ENCODE measurements at regions not wholly inside any gene's neighbourhood (a gene's known extent, or its start where the extent isn't known, plus 50 kb on each side); places are given as distances from the start of the nearest gene placed in this dataset.
A peak's percentile ranks its signal among the peaks of the same experiment; 100 is the strongest.

DNA sequence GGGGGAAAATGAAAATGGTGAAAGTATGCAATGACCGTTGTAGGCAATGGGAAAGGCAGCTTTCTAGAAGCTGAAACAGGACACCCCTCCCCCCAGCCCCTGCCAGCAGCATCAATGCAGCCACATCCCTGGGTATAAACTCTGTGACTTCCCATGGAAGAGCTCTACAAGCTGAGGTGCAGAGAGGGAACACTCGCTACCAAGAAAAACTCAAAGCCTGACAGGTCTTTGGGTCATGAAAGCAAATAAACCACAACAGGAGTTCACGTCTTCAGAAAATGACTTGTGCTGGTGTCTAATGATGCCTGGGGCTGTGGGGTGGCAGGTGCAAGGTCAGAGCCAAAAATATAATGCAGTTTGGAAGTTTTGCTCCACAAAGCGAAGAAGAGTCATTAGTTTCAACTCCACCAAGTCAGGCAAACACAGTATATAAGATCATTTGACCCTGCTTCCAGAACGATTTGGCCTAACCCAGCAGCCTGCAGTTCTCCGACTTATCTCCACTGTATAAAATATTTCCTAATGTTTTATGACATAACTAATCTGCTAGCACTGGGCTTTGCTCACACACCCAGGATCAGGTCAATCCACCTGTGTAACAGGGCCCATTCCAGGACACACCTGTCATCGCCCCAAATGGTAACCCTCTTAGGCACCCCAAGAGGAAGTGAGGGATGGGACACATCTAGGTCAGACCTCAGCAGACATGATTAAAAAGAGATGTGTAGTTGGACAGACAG, 102.1 kb downstream of the IRS2 start:
- H3K36me3 Mint-ChIP-seq (ENCODE audit: low read depth): no peaks in the 10 kb centered on the region
- peaks cover 18% of the 10 kb centered on the region for H3K4me1 Mint-ChIP-seq
- no peaks in the 10 kb centered on the region for H3K9me3 Mint-ChIP-seq
- peaks cover 9% of the 10 kb centered on the region for H3K27me3 Mint-ChIP-seq (ENCODE audit: low read depth)
- peak overlapping the region in 2 of 3 experiments; percentile 22 to 56 for H3K27ac Mint-ChIP-seq
- no peak overlapping the region for H3K4me3 Mint-ChIP-seq
- TF ChIP-seq, protein P1, sequence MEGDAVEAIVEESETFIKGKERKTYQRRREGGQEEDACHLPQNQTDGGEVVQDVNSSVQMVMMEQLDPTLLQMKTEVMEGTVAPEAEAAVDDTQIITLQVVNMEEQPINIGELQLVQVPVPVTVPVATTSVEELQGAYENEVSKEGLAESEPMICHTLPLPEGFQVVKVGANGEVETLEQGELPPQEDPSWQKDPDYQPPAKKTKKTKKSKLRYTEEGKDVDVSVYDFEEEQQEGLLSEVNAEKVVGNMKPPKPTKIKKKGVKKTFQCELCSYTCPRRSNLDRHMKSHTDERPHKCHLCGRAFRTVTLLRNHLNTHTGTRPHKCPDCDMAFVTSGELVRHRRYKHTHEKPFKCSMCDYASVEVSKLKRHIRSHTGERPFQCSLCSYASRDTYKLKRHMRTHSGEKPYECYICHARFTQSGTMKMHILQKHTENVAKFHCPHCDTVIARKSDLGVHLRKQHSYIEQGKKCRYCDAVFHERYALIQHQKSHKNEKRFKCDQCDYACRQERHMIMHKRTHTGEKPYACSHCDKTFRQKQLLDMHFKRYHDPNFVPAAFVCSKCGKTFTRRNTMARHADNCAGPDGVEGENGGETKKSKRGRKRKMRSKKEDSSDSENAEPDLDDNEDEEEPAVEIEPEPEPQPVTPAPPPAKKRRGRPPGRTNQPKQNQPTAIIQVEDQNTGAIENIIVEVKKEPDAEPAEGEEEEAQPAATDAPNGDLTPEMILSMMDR (IDR thresholded peaks at IDR 0.05; ENCODE audit: unreplicated experiment in 3 of 3): no peak

DNA sequence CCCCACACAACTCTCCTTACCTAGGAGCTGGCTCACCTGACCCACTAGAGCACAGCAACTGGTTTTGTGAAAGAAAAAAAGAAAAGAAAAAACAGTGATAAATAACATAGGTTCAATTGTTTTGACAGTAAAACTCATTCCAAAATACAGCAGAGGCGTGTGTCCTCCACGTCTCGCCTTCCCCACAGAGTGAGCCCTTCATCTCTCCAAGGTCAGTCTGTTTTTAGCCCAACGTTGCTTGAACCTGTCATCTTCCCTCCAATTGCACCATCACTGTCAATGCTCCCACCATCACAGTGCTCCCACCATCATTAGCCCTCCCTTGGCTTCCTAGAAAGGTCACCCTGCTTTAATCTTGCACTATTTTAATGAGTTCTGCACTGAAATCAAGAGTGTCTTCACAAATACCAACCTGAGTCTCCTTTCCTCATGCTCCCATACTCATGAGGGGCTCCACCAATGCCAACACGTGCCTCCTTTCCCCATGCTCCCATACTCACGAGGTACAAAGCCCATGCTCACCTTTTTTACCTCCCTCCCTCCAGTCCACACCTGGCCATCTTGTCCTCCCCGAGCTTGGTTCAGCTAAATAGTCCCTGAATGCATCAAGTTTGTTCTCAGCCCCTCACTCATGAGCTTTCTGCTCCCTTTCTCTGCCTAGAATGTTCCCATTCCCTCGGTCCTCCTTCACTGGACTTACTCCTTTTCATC, 103.7 kb downstream of the IRS2 start:
- Mint-ChIP-seq H3K4me3 (no peak overlapping the region), H3K27me3 (ENCODE audit: low read depth) (peaks cover 9% of the 10 kb centered on the region), H3K27ac (no peak overlapping the region), H3K36me3 (ENCODE audit: low read depth) (no peaks in the 10 kb centered on the region), H3K9me3 (no peaks in the 10 kb centered on the region), H3K4me1 (peaks cover 18% of the 10 kb centered on the region)
- TF ChIP-seq, protein P1 (IDR thresholded peaks at IDR 0.05; ENCODE audit: unreplicated experiment in 3 of 3): no peak

DNA sequence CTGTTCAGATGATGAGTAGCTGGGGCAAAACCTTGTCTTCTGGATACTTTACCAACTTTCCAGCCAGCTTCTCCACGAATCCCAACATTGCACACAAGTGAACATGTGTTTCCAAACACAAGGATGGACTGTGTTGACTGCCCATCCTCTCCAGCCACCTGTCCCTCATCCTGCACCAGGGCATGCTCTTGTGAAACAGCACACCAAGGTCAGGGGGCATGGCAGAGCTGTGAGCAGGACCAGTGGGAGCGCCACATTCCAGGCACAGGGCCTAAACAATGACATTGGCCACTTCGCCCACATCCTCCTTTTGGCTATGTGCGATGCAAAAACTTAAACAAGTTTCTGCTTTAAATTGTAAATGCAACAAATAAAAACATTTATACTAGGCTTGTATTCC, 105.5 kb downstream of the IRS2 start:
- Mint-ChIP-seq H3K9me3 (no peaks in the 10 kb centered on the region), H3K4me1 (peaks cover 18% of the 10 kb centered on the region), H3K4me3 (no peak overlapping the region), H3K27me3 (ENCODE audit: low read depth) (peaks cover 9% of the 10 kb centered on the region), H3K27ac (no peak overlapping the region), H3K36me3 (ENCODE audit: low read depth) (no peaks in the 10 kb centered on the region)
- TF ChIP-seq, protein P1 (IDR thresholded peaks at IDR 0.05; ENCODE audit: unreplicated experiment in 3 of 3): no peak

DNA sequence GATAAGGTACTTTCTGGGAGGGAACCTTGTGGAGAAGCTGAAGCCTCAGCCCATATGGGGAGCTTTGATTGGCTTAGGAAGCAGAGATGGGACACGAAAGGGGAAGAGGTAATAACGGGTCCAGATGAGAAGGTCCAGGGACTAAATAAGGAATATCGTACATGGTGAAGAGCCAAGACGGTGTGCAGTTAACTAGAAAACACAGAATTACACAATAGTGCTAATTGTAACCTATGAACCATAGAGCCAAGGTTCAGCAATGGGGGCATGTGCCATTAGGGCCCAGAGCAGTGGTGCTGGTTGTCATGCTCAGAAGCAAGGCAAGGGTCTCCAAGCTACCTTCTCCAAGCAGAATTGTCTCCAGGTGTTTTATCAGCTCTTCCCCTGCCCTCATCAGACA, 106.1 kb downstream of the IRS2 start:
- peaks cover 18% of the 10 kb centered on the region for H3K4me1 Mint-ChIP-seq

DNA sequence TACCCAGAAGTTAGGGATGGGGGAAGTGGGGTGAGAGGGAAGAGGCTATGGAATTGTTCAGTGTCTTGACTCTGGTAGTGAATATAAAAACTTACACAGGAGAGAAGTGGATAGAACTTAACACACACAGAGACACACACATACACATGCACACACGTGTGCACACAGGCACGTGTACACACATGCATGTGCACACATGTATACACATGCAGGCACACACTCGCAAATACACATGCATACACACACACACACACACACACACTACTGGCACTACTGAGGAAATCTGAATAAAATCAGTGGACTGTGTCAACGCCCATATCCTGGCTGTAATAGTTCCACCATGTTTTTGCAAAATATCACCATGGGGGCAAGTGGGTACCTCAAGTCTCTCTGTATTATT, 107.9 kb downstream of the IRS2 start:
- TF ChIP-seq, protein P1 (IDR thresholded peaks at IDR 0.05; ENCODE audit: unreplicated experiment in 3 of 3): no peak
- Mint-ChIP-seq H3K27ac (no peak overlapping the region), H3K4me3 (no peak overlapping the region), H3K9me3 (no peaks in the 10 kb centered on the region), H3K4me1 (peaks cover 1% of the 10 kb centered on the region), H3K27me3 (ENCODE audit: low read depth) (peaks cover 10% of the 10 kb centered on the region), H3K36me3 (ENCODE audit: low read depth) (no peaks in the 10 kb centered on the region)

More for the DNA sequence above, 106.1 kb downstream of the IRS2 start:
- Mint-ChIP-seq H3K27me3 (ENCODE audit: low read depth) (peaks cover 13% of the 10 kb centered on the region), H3K27ac (no peak overlapping the region), H3K4me3 (no peak overlapping the region), H3K9me3 (no peaks in the 10 kb centered on the region), H3K36me3 (ENCODE audit: low read depth) (no peaks in the 10 kb centered on the region)
- TF ChIP-seq, protein P1 (IDR thresholded peaks at IDR 0.05; ENCODE audit: unreplicated experiment in 3 of 3): no peak
